H9 (cell line): ENCODE measurements at regions not wholly inside any gene's neighbourhood (a gene's known extent, or its start where the extent isn't known, plus 50 kb on each side); places are given as distances from the start of the nearest gene placed in this dataset.

Experiments
- DNase-seq: peaks from one replicate; pipeline ENCODE4 v3.0.0-alpha.2; 2017
- H2AFZ ChIP-seq: one replicate; pipeline ENCODE4 v1.6.1; 2013; ENCODE audit warnings: mild to moderate bottlenecking, low read length, control low read depth, moderate library complexity
- H2AK5ac ChIP-seq: 2 replicates; pipeline ENCODE4 v1.6.1; 2013; ENCODE audit warnings: low read length, control low read depth, mixed read lengths; ENCODE audit not compliant: insufficient read length
- H2BK120ac ChIP-seq: one replicate; pipeline ENCODE4 v1.6.1; 2013; ENCODE audit warnings: low read depth, mild to moderate bottlenecking, low read length, control low read depth, inconsistent platforms; ENCODE audit not compliant: poor library complexity, severe bottlenecking
- H2BK12ac ChIP-seq: 2 replicates; pipeline ENCODE4 v1.6.1; 2013; ENCODE audit warnings: low read length, control low read depth, mixed read lengths, low read depth; ENCODE audit not compliant: insufficient read length
- H2BK15ac ChIP-seq: 2 replicates; pipeline ENCODE4 v1.6.1; 2013; ENCODE audit warnings: low read depth, low read length, control low read depth
- H2BK20ac ChIP-seq: one replicate; pipeline ENCODE4 v1.6.1; 2013; ENCODE audit warnings: low read depth, mild to moderate bottlenecking, low read length, control low read depth, inconsistent platforms; ENCODE audit not compliant: poor library complexity, severe bottlenecking
- H2BK5ac ChIP-seq: 2 replicates; pipeline ENCODE4 v1.6.1; 2013; ENCODE audit warnings: low read length, control low read depth, mixed read lengths; ENCODE audit not compliant: insufficient read length
- H3K14ac ChIP-seq: 2 replicates; pipeline ENCODE4 v1.6.1; 2013; ENCODE audit warnings: low read length, control low read depth; ENCODE audit not compliant: insufficient read depth
- H3K18ac ChIP-seq: 2 replicates; pipeline ENCODE4 v1.6.1; 2013; ENCODE audit warnings: low read depth, mild to moderate bottlenecking, mixed read lengths, low read length, control low read depth; ENCODE audit not compliant: insufficient read length
- H3K23ac ChIP-seq: 2 replicates; pipeline ENCODE4 v1.6.1; 2013; ENCODE audit warnings: low read length, control low read depth, mixed read lengths, low read depth; ENCODE audit not compliant: insufficient read length
- H3K23me2 ChIP-seq: 2 replicates; pipeline ENCODE4 v1.6.1; 2013; ENCODE audit warnings: low read depth, mild to moderate bottlenecking, mixed read lengths, low read length, control low read depth; ENCODE audit not compliant: insufficient read length, poor library complexity, severe bottlenecking
- H3K27ac ChIP-seq: 2 replicates; pipeline ENCODE4 v1.5.1; 2013; ENCODE audit warnings: low read length, control low read depth, mixed read lengths, low read depth; ENCODE audit not compliant: insufficient read length
- H3K27me3 ChIP-seq: 2 replicates; pipeline ENCODE4 v1.6.1; 2013; ENCODE audit warnings: low read length, control low read depth, inconsistent platforms; ENCODE audit not compliant: insufficient read depth
- H3K4ac ChIP-seq: 2 replicates; pipeline ENCODE4 v1.6.1; 2013; ENCODE audit warnings: low read depth, mild to moderate bottlenecking, control low read depth, inconsistent platforms, low read length, moderate library complexity
- H3K4me1 ChIP-seq: 2 replicates; pipeline ENCODE4 v1.6.1; 2013; ENCODE audit warnings: low read length, control low read depth, inconsistent platforms; ENCODE audit not compliant: insufficient read depth
- H3K4me2 ChIP-seq: 2 replicates; pipeline ENCODE4 v1.6.1; 2013; ENCODE audit warnings: low read length, control low read depth, mixed read lengths; ENCODE audit not compliant: insufficient read length, insufficient read depth
- H3K56ac ChIP-seq: 2 replicates; pipeline ENCODE4 v1.6.1; 2013; ENCODE audit warnings: low read depth, mild to moderate bottlenecking, mixed read lengths, low read length, control low read depth; ENCODE audit not compliant: insufficient read length
- H3K79me1 ChIP-seq: 2 replicates; pipeline ENCODE4 v1.6.1; 2013; ENCODE audit warnings: low read depth, mild to moderate bottlenecking, moderate library complexity, low read length, control low read depth, inconsistent platforms; ENCODE audit not compliant: insufficient read depth, poor library complexity, severe bottlenecking
- H3K79me2 ChIP-seq: 2 replicates; pipeline ENCODE4 v1.6.1; 2013; ENCODE audit warnings: low read length, control low read depth, inconsistent platforms; ENCODE audit not compliant: insufficient read depth
- H3K9ac ChIP-seq: 2 replicates; pipeline ENCODE4 v1.6.1; 2013; ENCODE audit warnings: low read length, control low read depth, mixed read lengths; ENCODE audit not compliant: insufficient read length; ENCODE audit errors: extremely low read depth
- H3K9me3 ChIP-seq: one replicate; pipeline ENCODE4 v1.6.1; 2013; ENCODE audit warnings: low read depth, low read length, inconsistent platforms; ENCODE audit not compliant: control insufficient read depth
- H3T11ph ChIP-seq: one replicate; pipeline ENCODE4 v1.6.1; 2013; ENCODE audit warnings: mild to moderate bottlenecking, low read length, control low read depth, inconsistent platforms
- H4K20me1 ChIP-seq: one replicate; pipeline ENCODE4 v1.6.1; 2013; ENCODE audit not compliant: control insufficient read depth, insufficient read length, insufficient read depth
- H4K5ac ChIP-seq: 2 replicates; pipeline ENCODE4 v1.6.1; 2013; ENCODE audit warnings: low read depth, mild to moderate bottlenecking, mixed read lengths, low read length, control low read depth; ENCODE audit not compliant: insufficient read length
- H4K8ac ChIP-seq: replicated peaks from 2 replicates; pipeline ENCODE4 v1.6.1; 2013; ENCODE audit warnings: low read length, control low read depth, mixed read lengths, low read depth; ENCODE audit not compliant: insufficient read length
- H4K91ac ChIP-seq: 2 replicates; pipeline ENCODE4 v1.6.1; 2013; ENCODE audit warnings: low read depth, mild to moderate bottlenecking, moderate library complexity, mixed read lengths, low read length, control low read depth; ENCODE audit not compliant: insufficient read length
- H3K27ac Mint-ChIP-seq, 3 experiments: 2 replicates in 2 of 3; 3 replicates in 1 of 3; pipeline ENCODE4 v1.8.0; 2020 to 2021; ENCODE audit warnings: mixed read lengths in 3 of 3, mild to moderate bottlenecking in 1 of 3, moderate library complexity in 1 of 3
- H3K27me3 Mint-ChIP-seq: 2 replicates; pipeline ENCODE4 v1.8.0; 2021; ENCODE audit warnings: low read depth, mild to moderate bottlenecking, moderate library complexity, mixed read lengths
- H3K36me3 Mint-ChIP-seq, 3 experiments: 2 replicates in 2 of 3; 3 replicates in 1 of 3; pipeline ENCODE4 v1.8.0; 2020 to 2021; ENCODE audit warnings: low read depth in 3 of 3, mixed read lengths in 3 of 3; ENCODE audit not compliant: insufficient read depth in 1 of 3
- H3K4me1 Mint-ChIP-seq, 2 experiments: 2 replicates each; pipeline ENCODE4 v1.8.0; 2020; ENCODE audit warnings: mixed read lengths in 2 of 2
- H3K4me3 Mint-ChIP-seq, 2 experiments: 2 replicates in 1 of 2; 3 replicates in 1 of 2; pipeline ENCODE4 v1.8.0; 2020 to 2021; ENCODE audit warnings: mild to moderate bottlenecking in 2 of 2, mixed read lengths in 2 of 2, moderate library complexity in 1 of 2
- H3K9me3 Mint-ChIP-seq, 2 experiments: 2 replicates in 1 of 2; 3 replicates in 1 of 2; pipeline ENCODE4 v1.8.0; 2020; ENCODE audit warnings: mild to moderate bottlenecking in 2 of 2, mixed read lengths in 2 of 2, moderate library complexity in 1 of 2
- CTCF ChIP-seq: fragments of 200-600 bp; sonication (generic); conservative IDR thresholded peaks from 3 replicates; pipeline ENCODE4 v1.8.0; 2021; ENCODE audit warnings: antibody characterized with exemption, mild to moderate bottlenecking
- WGBS: extraction: QIAGEN DNeasy Blood & Tissue Kit; methylation state at CpG from one replicate; pipeline ENCODE4 v1.1.7; 2013; ENCODE audit warnings: missing lambda C conversion rate, low lambda C conversion rate, mixed read lengths; ENCODE audit not compliant: insufficient read length; ENCODE audit errors: extremely low coverage; 5-methylcytosine and 5-hydroxymethylcytosine counted together

- Histone ChIP-seq H2BK120ac (no peak overlapping the region), H3K27me3 (no peaks in the 10 kb centered on the region), H3K18ac (no peak overlapping the region), H2BK20ac (no peak overlapping the region), H2BK12ac (no peak overlapping the region), H3T11ph (no peak overlapping the region), H3K4ac (no peak overlapping the region), H2BK15ac (no peak overlapping the region), H3K27ac (no peak overlapping the region), H2AK5ac (no peak overlapping the region), H3K56ac (no peak overlapping the region), H2BK5ac (no peak overlapping the region), H3K79me2 (no peaks in the 10 kb centered on the region), H2AFZ (no peak overlapping the region), H4K20me1 (no peaks in the 10 kb centered on the region), H3K23me2 (no peaks in the 10 kb centered on the region), H3K23ac (no peak overlapping the region), H3K79me1 (no peaks in the 10 kb centered on the region), H3K4me2 (no peak overlapping the region), H4K5ac (no peak overlapping the region), H3K9me3 (no peaks in the 10 kb centered on the region), H4K8ac (no peak overlapping the region), H3K14ac (no peak overlapping the region), H4K91ac (no peak overlapping the region), H3K9ac (no peak overlapping the region), H3K4me1 (no peaks in the 10 kb centered on the region)
- no peak for TF ChIP-seq CTCF
- H3K4me1 Mint-ChIP-seq = peaks cover 13 to 14% of the 10 kb centered on the region in 2 experiments
- H3K27ac Mint-ChIP-seq = no peak overlapping the region
- WGBS = no CpG with 5 or more reads among the region's 2 CpGs
- H3K4me3 Mint-ChIP-seq = no peak overlapping the region
- H3K36me3 Mint-ChIP-seq = peaks cover 0 to 20% (median 1%) of the 10 kb centered on the region in 3 experiments; a peak in 4 of 7 replicates
- DNase-seq = no peak
- peaks cover 0 to 6% of the 10 kb centered on the region in 2 experiments; a peak in 3 of 5 replicates for H3K9me3 Mint-ChIP-seq
- no peaks in the 10 kb centered on the region for H3K27me3 Mint-ChIP-seq
Observed at GRCh38 chr3:116940719-116941118, 231.1 kb downstream of the TUSC7 start.
